ENCODE measurements at regions not wholly inside any gene's neighbourhood (a gene's known extent, or its start where the extent isn't known, plus 50 kb on each side); places are given as distances from the start of the nearest gene placed in this dataset.

DNA sequence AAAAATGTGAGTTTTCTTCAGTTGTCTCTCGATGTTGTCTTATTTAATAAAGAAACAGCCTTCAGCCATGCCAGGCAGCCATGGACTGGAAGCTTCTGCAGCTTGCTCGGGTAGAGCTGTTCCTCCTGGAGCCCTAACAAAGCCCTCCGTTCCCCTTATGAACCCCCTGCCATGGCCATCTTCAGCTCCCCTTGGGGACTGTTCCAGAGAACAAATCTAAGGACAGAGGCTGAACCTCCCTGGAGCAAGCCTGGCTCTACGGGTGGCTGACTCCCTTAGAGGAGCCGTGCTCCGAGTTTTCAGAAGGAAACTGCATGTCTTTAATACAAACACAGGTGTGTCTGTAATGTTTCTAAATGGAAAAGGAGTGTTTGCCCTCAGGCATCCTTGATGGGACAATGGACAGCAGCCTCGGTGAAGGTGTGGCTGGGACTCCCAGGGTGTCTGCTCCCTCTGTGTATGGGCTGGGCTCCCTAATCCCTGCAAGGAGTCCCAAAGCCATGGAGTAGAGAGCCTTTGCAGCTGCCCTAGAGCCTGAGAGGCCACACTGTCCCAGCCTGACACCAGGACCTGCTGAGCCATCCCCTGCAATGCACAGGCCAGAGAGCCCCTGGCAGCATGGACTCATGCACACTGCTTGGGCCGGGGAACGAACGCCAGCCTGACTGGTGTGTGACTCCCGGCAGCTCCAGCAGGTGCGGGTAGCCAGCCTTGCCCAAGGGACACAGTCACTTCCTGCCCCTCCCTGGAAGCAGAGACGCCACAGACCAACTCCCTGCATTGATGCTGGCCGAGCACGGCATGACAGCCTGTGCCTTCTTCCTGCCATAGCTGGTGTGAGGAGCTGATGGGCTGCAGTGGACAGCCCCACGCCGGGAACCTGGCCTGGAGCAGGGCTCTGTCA lies 381.8 kb downstream of the TCERG1L start:
- TF ChIP-seq, protein P1, sequence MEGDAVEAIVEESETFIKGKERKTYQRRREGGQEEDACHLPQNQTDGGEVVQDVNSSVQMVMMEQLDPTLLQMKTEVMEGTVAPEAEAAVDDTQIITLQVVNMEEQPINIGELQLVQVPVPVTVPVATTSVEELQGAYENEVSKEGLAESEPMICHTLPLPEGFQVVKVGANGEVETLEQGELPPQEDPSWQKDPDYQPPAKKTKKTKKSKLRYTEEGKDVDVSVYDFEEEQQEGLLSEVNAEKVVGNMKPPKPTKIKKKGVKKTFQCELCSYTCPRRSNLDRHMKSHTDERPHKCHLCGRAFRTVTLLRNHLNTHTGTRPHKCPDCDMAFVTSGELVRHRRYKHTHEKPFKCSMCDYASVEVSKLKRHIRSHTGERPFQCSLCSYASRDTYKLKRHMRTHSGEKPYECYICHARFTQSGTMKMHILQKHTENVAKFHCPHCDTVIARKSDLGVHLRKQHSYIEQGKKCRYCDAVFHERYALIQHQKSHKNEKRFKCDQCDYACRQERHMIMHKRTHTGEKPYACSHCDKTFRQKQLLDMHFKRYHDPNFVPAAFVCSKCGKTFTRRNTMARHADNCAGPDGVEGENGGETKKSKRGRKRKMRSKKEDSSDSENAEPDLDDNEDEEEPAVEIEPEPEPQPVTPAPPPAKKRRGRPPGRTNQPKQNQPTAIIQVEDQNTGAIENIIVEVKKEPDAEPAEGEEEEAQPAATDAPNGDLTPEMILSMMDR (IDR thresholded peaks at IDR 0.05), result no peak
- no peak for TF ChIP-seq POLR2A (IDR thresholded peaks at IDR 0.05)
